ENCODE measurements at regions not wholly inside any gene's neighbourhood (a gene's known extent, or its start where the extent isn't known, plus 50 kb on each side); places are given as distances from the start of the nearest gene placed in this dataset.

GRCh38 chr9:111193095-111193494 lies 136.9 kb downstream of the OR2K2 start:
- no peak for DNase-seq

- DNase-seq, result no peak
Observed at GRCh38 chr9:111192650-111193049, 137.4 kb downstream of the OR2K2 start.

- no peak for DNase-seq
Observed at GRCh38 chr9:111190347-111190746, 139.7 kb downstream of the OR2K2 start.

- no peak for DNase-seq
Observed at GRCh38 chr9:111187376-111187775, 142.6 kb downstream of the OR2K2 start.

- DNase-seq, result no peak
Observed at GRCh38 chr9:111186021-111186530, 143.9 kb downstream of the OR2K2 start.

GRCh38 chr9:111180811-111181210 lies 142.5 kb upstream of the LPAR1 start:
- DNase-seq, result no peak

GRCh38 chr9:111179577-111179976 lies 141.3 kb upstream of the LPAR1 start:
- DNase-seq, result no peak

GRCh38 chr9:111178331-111179055 lies 140.2 kb upstream of the LPAR1 start:
- no peak for DNase-seq

- no peak for DNase-seq
Observed at GRCh38 chr9:111176511-111176910, 138.2 kb upstream of the LPAR1 start.

GRCh38 chr9:111175350-111175749 lies 137.1 kb upstream of the LPAR1 start:
- DNase-seq, result no peak

- DNase-seq, result no peak
Observed at GRCh38 chr9:111167341-111167740, 129.1 kb upstream of the LPAR1 start.

GRCh38 chr9:111163716-111164389 lies 125.6 kb upstream of the LPAR1 start:
- no peak for DNase-seq

- no peak for DNase-seq
Observed at GRCh38 chr9:111162026-111162425, 123.8 kb upstream of the LPAR1 start.

- DNase-seq, result peak; percentile 6
Observed at GRCh38 chr9:111161015-111161415, 122.7 kb upstream of the LPAR1 start.

GRCh38 chr9:111158999-111159398 lies 120.7 kb upstream of the LPAR1 start:
- no peak for DNase-seq

- no peak for DNase-seq
Observed at GRCh38 chr9:111158363-111158762, 120.1 kb upstream of the LPAR1 start.

- DNase-seq, result no peak
Observed at GRCh38 chr9:111154081-111154562, 115.9 kb upstream of the LPAR1 start.

GRCh38 chr9:111152614-111153406 lies 114.5 kb upstream of the LPAR1 start:
- DNase-seq, result no peak

GRCh38 chr9:111151537-111151936 lies 113.3 kb upstream of the LPAR1 start:
- no peak for DNase-seq

- no peak for DNase-seq
Observed at GRCh38 chr9:111150181-111150580, 111.9 kb upstream of the LPAR1 start.

- DNase-seq, result no peak
Observed at GRCh38 chr9:111149018-111149759, 110.9 kb upstream of the LPAR1 start.
